Tibial nerve (tissue), 4 donors: ENCODE measurements at regions not wholly inside any gene's neighbourhood (a gene's known extent, or its start where the extent isn't known, plus 50 kb on each side); places are given as distances from the start of the nearest gene placed in this dataset.

Experiments
- DNase-seq, 2 donors: peaks; one replicate each; pipeline ENCODE4 v3.0.0-alpha.2; 2019; ENCODE audit warnings: low spot score in 2 of 2
- H3K27ac ChIP-seq, 4 donors: fragments of 200-600 bp; sonication (generic) in 3 of 4; one replicate each; pipeline ENCODE4 v1.5.1; 2017 to 2019; ENCODE audit warnings: mild to moderate bottlenecking in 1 of 4
- H3K27me3 ChIP-seq, 2 donors: fragments of 200-600 bp; sonication (generic) in 1 of 2; one replicate each; pipeline versions ENCODE4 v1.5.1 to v1.6.0; 2017 to 2019
- H3K36me3 ChIP-seq, 3 donors: fragments of 200-600 bp; sonication (generic); one replicate each; pipeline ENCODE4 v1.5.1; 2018 to 2019
- H3K4me1 ChIP-seq, 4 donors: fragments of 200-600 bp; sonication (generic) in 3 of 4; one replicate each; pipeline ENCODE4 v1.5.1; 2017 to 2019
- H3K4me3 ChIP-seq, 4 donors: fragments of 200-600 bp; sonication (generic) in 3 of 4; one replicate each; pipeline ENCODE4 v1.5.1; 2017 to 2019; ENCODE audit warnings: mild to moderate bottlenecking in 1 of 4, moderate library complexity in 1 of 4
- H3K9me3 ChIP-seq, 4 donors: fragments of 200-600 bp; sonication (generic) in 3 of 4; one replicate each; pipeline ENCODE4 v1.5.1; 2017 to 2019
- CTCF ChIP-seq, 5 experiments: fragments of 200-600 bp in 3 of 5; fragments of 450-650 bp in 2 of 5; sonication (generic) in 3 of 5; IDR thresholded peaks; one replicate each; pipeline ENCODE4 v1.5.1; 2016 to 2019; ENCODE audit warnings: antibody characterized with exemption in 5 of 5, mild to moderate bottlenecking in 3 of 5, moderate library complexity in 2 of 5
- EP300 ChIP-seq, 2 donors: sonication (generic); formaldehyde crosslinking; IDR thresholded peaks; one replicate each; pipeline ENCODE4 v1.6.1; 2017; ENCODE audit warnings: antibody characterized with exemption in 2 of 2, mild to moderate bottlenecking in 1 of 2
- POLR2A ChIP-seq, 2 donors: fragments of 450-650 bp; IDR thresholded peaks; one replicate each; pipeline ENCODE4 v1.6.1; 2017; ENCODE audit warnings: antibody characterized with exemption in 2 of 2, mild to moderate bottlenecking in 2 of 2, moderate library complexity in 2 of 2
- WGBS, 2 donors: methylation state at CpG; one replicate each; pipeline ENCODE4 v1.1.5; 2018; 5-methylcytosine and 5-hydroxymethylcytosine counted together

- Histone ChIP-seq H3K4me1 (peaks cover 0 to 3% (median 0%) of the 10 kb centered on the region in 4 donors), H3K27me3 (no peaks in the 10 kb centered on the region), H3K4me3 (no peak overlapping the region), H3K9me3 (peaks cover 0 to 21% (median 0%) of the 10 kb centered on the region in 4 donors), H3K36me3 (no peaks in the 10 kb centered on the region), H3K27ac (no peak overlapping the region)
- no peak for DNase-seq
- WGBS, 2 donors = 32 to 35% methylated on average over 2 of the region's 2 CpGs
- no peak for TF ChIP-seq EP300 (IDR thresholded peaks at IDR 0.05)
- TF ChIP-seq CTCF (IDR thresholded peaks at IDR 0.05) = no peak
- no peak for TF ChIP-seq POLR2A (IDR thresholded peaks at IDR 0.05)
Observed at GRCh38 chr1:51048670-51049069, 53.4 kb upstream of the C1orf185 start.
